Suprapubic skin (tissue), 4 donors: ENCODE measurements at regions not wholly inside any gene's neighbourhood (a gene's known extent, or its start where the extent isn't known, plus 50 kb on each side); places are given as distances from the start of the nearest gene placed in this dataset.

Experiments
- CTCF ChIP-seq, 2 donors: fragments of 200-600 bp in 1 of 2; fragments of 450-650 bp in 1 of 2; sonication (generic) in 1 of 2; IDR thresholded peaks; one replicate each; pipeline ENCODE4 v1.5.1; 2016 to 2019; ENCODE audit warnings: antibody characterized with exemption in 2 of 2, mild to moderate bottlenecking in 1 of 2, moderate library complexity in 1 of 2
- POLR2A ChIP-seq, 2 donors: fragments of 450-650 bp; IDR thresholded peaks; one replicate each; pipeline ENCODE4 v1.6.1; 2017; ENCODE audit warnings: antibody characterized with exemption in 2 of 2, mild to moderate bottlenecking in 2 of 2, moderate library complexity in 2 of 2
- POLR2AphosphoS5 ChIP-seq, 3 donors: sonication (generic); formaldehyde crosslinking; IDR thresholded peaks; one replicate each; pipeline ENCODE4 v1.6.1; 2017; ENCODE audit warnings: antibody characterized with exemption in 3 of 3

- peak in 1 of 2 donors; percentile 30 for TF ChIP-seq CTCF (IDR thresholded peaks at IDR 0.05)
- TF ChIP-seq POLR2A (IDR thresholded peaks at IDR 0.05), result no peak
- TF ChIP-seq POLR2AphosphoS5 (IDR thresholded peaks at IDR 0.05), result peak in 1 of 3 donors; percentile 40
Measured at GRCh38 chr10:88131511-88132139, 268.2 kb downstream of the PTEN start.
